HepG2 (cell line): ENCODE measurements at regions not wholly inside any gene's neighbourhood (a gene's known extent, or its start where the extent isn't known, plus 50 kb on each side); places are given as distances from the start of the nearest gene placed in this dataset.

Experiments used
- JUN ChIP-seq: sonication (generic); formaldehyde crosslinking; IDR thresholded peaks from 2 replicates; pipeline ENCODE4 v1.4.0; 2020; ENCODE audit warnings: mild to moderate bottlenecking, missing genetic modification reagents
- JUND ChIP-seq: sonication (generic); formaldehyde crosslinking; IDR thresholded peaks from 2 replicates; pipeline ENCODE4 v1.8.0; 2022; ENCODE audit warnings: mild to moderate bottlenecking, missing genetic modification reagents
- KLF11 ChIP-seq: IDR thresholded peaks from 2 replicates; pipeline ENCODE4 v1.6.1; 2016; ENCODE audit warnings: missing compliant biosample characterization
- POLR2G ChIP-seq: fragments of 200-400 bp; formaldehyde crosslinking; IDR thresholded peaks from 2 replicates; pipeline ENCODE4 v1.6.1; 2018; ENCODE audit warnings: mild to moderate bottlenecking, low read depth, low read length, moderate library complexity
- SMARCC2 ChIP-seq: fragments of 450-650 bp; IDR thresholded peaks from 2 replicates; pipeline ENCODE4 v1.6.1; 2017; ENCODE audit warnings: antibody characterized with exemption, mild to moderate bottlenecking
- TCF7 ChIP-seq: sonication (generic); IDR thresholded peaks from 2 replicates; pipeline ENCODE4 v1.6.1; 2016; ENCODE audit warnings: antibody characterized with exemption, low read depth
- ZNF383 ChIP-seq: sonication (generic); formaldehyde crosslinking; IDR thresholded peaks from 2 replicates; pipeline ENCODE4 v1.4.0; 2020; ENCODE audit warnings: missing genetic modification reagents, mild to moderate bottlenecking, borderline replicate concordance
- ZNF773 ChIP-seq: sonication (generic); formaldehyde crosslinking; IDR thresholded peaks from 2 replicates; pipeline ENCODE4 v1.4.0; 2020; ENCODE audit warnings: missing genetic modification reagents, borderline replicate concordance
- ZSCAN12 ChIP-seq: sonication (generic); formaldehyde crosslinking; IDR thresholded peaks from 2 replicates; pipeline ENCODE4 v1.9.0; 2021; ENCODE audit warnings: mild to moderate bottlenecking, missing genetic modification reagents
- TF ChIP-seq, protein P1 (sequence below), 2 experiments: sonication (generic) in 1 of 2; formaldehyde crosslinking in 1 of 2; IDR thresholded peaks; 2 replicates each; pipeline versions ENCODE4 v1.4.0 to v1.6.1; 2018 to 2020; ENCODE audit warnings: missing genetic modification reagents in 2 of 2, borderline replicate concordance in 1 of 2, low read depth in 1 of 2, mild to moderate bottlenecking in 1 of 2, missing biosample characterization in 1 of 2
- TF ChIP-seq, protein P2 (sequence below): IDR thresholded peaks from 2 replicates; pipeline ENCODE4 v1.6.1; 2016; ENCODE audit warnings: missing compliant biosample characterization, missing genetic modification reagents, borderline replicate concordance
- TF ChIP-seq, protein P3 (sequence below): sonication (generic); formaldehyde crosslinking; IDR thresholded peaks from 2 replicates; pipeline ENCODE4 v1.4.0; 2020; ENCODE audit warnings: mild to moderate bottlenecking, missing genetic modification reagents, borderline replicate concordance
- TF ChIP-seq, protein P4 (sequence below): sonication (generic); formaldehyde crosslinking; IDR thresholded peaks from 2 replicates; pipeline ENCODE4 v1.4.0; 2020; ENCODE audit warnings: missing genetic modification reagents
- TF ChIP-seq, protein P5 (sequence below): sonication (generic); formaldehyde crosslinking; IDR thresholded peaks from 2 replicates; pipeline ENCODE4 v1.4.0; 2020; ENCODE audit warnings: mild to moderate bottlenecking, missing genetic modification reagents
- TF ChIP-seq, protein P6 (sequence below): IDR thresholded peaks from 2 replicates; pipeline ENCODE4 v1.6.1; 2016; ENCODE audit warnings: missing genetic modification reagents, missing compliant biosample characterization

DNA sequence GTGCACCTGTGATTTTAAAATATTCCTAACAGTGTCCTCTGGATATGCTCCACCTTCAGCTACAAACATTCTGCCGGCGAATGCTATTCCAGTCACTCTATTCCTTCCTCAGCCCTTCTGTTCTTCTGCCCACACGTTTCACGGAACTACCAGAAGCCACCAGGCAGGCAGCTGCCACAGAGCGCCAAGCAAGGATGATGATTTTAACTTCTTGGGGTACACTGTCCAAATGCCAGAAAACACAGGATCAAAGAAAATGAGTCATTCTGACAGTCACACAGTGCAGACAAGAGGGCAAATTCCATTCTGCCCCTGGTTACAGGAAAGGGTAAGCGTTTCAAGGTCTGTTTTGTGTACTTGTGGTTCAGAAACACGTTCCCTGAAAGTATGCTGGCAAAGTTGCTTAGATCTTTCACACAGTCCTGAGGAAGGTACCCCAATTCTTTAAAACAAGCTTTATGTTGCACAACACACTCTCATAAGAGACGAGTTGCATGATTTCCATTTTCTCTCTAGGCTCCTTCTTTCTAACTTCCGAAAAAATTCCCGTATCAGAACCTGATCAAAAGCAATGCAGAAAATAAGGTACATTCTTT lies 508.3 kb upstream of the PKN2 start (continued):
- TF ChIP-seq, protein P1, sequence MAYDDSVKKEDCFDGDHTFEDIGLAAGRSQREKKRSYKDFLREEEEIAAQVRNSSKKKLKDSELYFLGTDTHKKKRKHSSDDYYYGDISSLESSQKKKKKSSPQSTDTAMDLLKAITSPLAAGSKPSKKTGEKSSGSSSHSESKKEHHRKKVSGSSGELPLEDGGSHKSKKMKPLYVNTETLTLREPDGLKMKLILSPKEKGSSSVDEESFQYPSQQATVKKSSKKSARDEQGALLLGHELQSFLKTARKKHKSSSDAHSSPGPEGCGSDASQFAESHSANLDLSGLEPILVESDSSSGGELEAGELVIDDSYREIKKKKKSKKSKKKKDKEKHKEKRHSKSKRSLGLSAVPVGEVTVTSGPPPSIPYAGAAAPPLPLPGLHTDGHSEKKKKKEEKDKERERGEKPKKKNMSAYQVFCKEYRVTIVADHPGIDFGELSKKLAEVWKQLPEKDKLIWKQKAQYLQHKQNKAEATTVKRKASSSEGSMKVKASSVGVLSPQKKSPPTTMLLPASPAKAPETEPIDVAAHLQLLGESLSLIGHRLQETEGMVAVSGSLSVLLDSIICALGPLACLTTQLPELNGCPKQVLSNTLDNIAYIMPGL (CRISPR knock-in tag; IDR thresholded peaks at IDR 0.05; ENCODE audit: borderline replicate concordance in 1 of 2, low read depth in 1 of 2), result peak in 1 of 2 experiments; percentile 70; a peak in 1 of 4 replicates
- TF ChIP-seq ZSCAN12 (CRISPR knock-in tag) (no peak), JUN (peak; percentile 95), JUND (peak; percentile 99), ZNF383 (no peak), POLR2G (peak; percentile 86), TCF7 (peak; percentile 99), KLF11 (CRISPR knock-in tag) (no peak), SMARCC2 (peak; percentile 84; the same call in 1 of the 2 replicates), ZNF773 (CRISPR knock-in tag) (no peak)
- TF ChIP-seq, protein P2, sequence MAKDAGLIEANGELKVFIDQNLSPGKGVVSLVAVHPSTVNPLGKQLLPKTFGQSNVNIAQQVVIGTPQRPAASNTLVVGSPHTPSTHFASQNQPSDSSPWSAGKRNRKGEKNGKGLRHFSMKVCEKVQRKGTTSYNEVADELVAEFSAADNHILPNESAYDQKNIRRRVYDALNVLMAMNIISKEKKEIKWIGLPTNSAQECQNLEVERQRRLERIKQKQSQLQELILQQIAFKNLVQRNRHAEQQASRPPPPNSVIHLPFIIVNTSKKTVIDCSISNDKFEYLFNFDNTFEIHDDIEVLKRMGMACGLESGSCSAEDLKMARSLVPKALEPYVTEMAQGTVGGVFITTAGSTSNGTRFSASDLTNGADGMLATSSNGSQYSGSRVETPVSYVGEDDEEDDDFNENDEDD (CRISPR knock-in tag), result peak; percentile 41; the same call in 1 of the 2 replicates
- TF ChIP-seq, protein P3, sequence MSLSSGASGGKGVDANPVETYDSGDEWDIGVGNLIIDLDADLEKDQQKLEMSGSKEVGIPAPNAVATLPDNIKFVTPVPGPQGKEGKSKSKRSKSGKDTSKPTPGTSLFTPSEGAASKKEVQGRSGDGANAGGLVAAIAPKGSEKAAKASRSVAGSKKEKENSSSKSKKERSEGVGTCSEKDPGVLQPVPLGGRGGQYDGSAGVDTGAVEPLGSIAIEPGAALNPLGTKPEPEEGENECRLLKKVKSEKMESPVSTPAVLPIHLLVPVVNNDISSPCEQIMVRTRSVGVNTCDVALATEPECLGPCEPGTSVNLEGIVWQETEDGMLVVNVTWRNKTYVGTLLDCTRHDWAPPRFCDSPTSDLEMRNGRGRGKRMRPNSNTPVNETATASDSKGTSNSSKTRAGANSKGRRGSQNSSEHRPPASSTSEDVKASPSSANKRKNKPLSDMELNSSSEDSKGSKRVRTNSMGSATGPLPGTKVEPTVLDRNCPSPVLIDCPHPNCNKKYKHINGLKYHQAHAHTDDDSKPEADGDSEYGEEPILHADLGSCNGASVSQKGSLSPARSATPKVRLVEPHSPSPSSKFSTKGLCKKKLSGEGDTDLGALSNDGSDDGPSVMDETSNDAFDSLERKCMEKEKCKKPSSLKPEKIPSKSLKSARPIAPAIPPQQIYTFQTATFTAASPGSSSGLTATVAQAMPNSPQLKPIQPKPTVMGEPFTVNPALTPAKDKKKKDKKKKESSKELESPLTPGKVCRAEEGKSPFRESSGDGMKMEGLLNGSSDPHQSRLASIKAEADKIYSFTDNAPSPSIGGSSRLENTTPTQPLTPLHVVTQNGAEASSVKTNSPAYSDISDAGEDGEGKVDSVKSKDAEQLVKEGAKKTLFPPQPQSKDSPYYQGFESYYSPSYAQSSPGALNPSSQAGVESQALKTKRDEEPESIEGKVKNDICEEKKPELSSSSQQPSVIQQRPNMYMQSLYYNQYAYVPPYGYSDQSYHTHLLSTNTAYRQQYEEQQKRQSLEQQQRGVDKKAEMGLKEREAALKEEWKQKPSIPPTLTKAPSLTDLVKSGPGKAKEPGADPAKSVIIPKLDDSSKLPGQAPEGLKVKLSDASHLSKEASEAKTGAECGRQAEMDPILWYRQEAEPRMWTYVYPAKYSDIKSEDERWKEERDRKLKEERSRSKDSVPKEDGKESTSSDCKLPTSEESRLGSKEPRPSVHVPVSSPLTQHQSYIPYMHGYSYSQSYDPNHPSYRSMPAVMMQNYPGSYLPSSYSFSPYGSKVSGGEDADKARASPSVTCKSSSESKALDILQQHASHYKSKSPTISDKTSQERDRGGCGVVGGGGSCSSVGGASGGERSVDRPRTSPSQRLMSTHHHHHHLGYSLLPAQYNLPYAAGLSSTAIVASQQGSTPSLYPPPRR, result peak; percentile 94
- TF ChIP-seq, protein P4, sequence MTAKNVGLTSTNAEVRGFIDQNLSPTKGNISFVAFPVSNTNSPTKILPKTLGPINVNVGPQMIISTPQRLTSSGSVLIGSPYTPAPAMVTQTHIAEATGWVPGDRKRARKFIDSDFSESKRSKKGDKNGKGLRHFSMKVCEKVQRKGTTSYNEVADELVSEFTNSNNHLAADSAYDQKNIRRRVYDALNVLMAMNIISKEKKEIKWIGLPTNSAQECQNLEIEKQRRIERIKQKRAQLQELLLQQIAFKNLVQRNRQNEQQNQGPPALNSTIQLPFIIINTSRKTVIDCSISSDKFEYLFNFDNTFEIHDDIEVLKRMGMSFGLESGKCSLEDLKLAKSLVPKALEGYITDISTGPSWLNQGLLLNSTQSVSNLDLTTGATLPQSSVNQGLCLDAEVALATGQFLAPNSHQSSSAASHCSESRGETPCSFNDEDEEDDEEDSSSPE (CRISPR knock-in tag), result peak; percentile 51; the same call in 1 of the 2 replicates
- TF ChIP-seq, protein P5, sequence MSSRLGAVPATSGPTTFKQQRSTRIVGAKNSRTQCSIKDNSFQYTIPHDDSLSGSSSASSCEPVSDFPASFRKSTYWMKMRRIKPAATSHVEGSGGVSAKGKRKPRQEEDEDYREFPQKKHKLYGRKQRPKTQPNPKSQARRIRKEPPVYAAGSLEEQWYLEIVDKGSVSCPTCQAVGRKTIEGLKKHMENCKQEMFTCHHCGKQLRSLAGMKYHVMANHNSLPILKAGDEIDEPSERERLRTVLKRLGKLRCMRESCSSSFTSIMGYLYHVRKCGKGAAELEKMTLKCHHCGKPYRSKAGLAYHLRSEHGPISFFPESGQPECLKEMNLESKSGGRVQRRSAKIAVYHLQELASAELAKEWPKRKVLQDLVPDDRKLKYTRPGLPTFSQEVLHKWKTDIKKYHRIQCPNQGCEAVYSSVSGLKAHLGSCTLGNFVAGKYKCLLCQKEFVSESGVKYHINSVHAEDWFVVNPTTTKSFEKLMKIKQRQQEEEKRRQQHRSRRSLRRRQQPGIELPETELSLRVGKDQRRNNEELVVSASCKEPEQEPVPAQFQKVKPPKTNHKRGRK, result no peak
- TF ChIP-seq, protein P6, sequence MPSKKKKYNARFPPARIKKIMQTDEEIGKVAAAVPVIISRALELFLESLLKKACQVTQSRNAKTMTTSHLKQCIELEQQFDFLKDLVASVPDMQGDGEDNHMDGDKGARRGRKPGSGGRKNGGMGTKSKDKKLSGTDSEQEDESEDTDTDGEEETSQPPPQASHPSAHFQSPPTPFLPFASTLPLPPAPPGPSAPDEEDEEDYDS (CRISPR knock-in tag), result peak; percentile 79
